GM12891 (cell line): ENCODE measurements at regions not wholly inside any gene's neighbourhood (a gene's known extent, or its start where the extent isn't known, plus 50 kb on each side); places are given as distances from the start of the nearest gene placed in this dataset.
"Not testable (repeated sequence)": the region's sequence is repeated elsewhere in the genome, so short reads cannot be mapped to it uniquely, and the experiment has no call there.

Experiments
- DNase-seq: peaks from one replicate; pipeline ENCODE4 v3.0.0; 2011; ENCODE audit warnings: low spot score; ENCODE audit not compliant: insufficient read length
- FAIRE-seq: peaks from 2 replicates; lab custom pipeline; 2011; peaks lifted over from hg19 to GRCh38; lab: Jason Lieb, UNC
- PAX5 ChIP-seq: IDR thresholded peaks from 2 replicates; pipeline ENCODE4 v1.6.1; 2011; ENCODE audit warnings: low read length, moderate library complexity, mild to moderate bottlenecking; ENCODE audit not compliant: insufficient read depth, severe bottlenecking
- POLR2A ChIP-seq: IDR thresholded peaks from 2 replicates; pipeline ENCODE4 v1.6.1; 2011; ENCODE audit warnings: low read depth, low read length, control low read depth
- POLR2AphosphoS5 ChIP-seq: IDR thresholded peaks from 2 replicates; pipeline ENCODE4 v1.6.1; 2011; ENCODE audit warnings: low read depth, low read length, control low read depth
- POU2F2 ChIP-seq: IDR thresholded peaks from 2 replicates; pipeline ENCODE4 v1.6.1; 2011; ENCODE audit warnings: low read depth, mild to moderate bottlenecking, control low read depth, low read length, moderate library complexity
- SPI1 ChIP-seq: IDR thresholded peaks from 2 replicates; pipeline ENCODE4 v1.6.1; 2011; ENCODE audit warnings: low read depth, low read length, control low read depth
- TAF1 ChIP-seq: IDR thresholded peaks from 2 replicates; pipeline ENCODE4 v1.6.1; 2011; ENCODE audit warnings: low read depth, low read length, control low read depth

- no peak for FAIRE-seq
- TF ChIP-seq POLR2A (no peak), PAX5 (no peak), SPI1 (no peak), TAF1 (no peak), POLR2AphosphoS5 (no peak), POU2F2 (no peak)
- no peak for DNase-seq
Measured at GRCh38 chr14:48331421-48331820, 656.0 kb upstream of the MDGA2 start.

GRCh38 chr14:48325486-48325885, 650.1 kb upstream of the MDGA2 start:
- DNase-seq (no peak), FAIRE-seq (no peak)
- no peak for TF ChIP-seq PAX5
- TF ChIP-seq POLR2AphosphoS5: no peak
- no peak for TF ChIP-seq POU2F2
- no peak for TF ChIP-seq SPI1
- TF ChIP-seq TAF1: no peak
- TF ChIP-seq POLR2A: no peak

GRCh38 chr14:48323665-48324064, 648.3 kb upstream of the MDGA2 start:
- DNase-seq (no peak), FAIRE-seq (no peak)
- TF ChIP-seq POLR2AphosphoS5 (no peak), TAF1 (no peak), POU2F2 (no peak), SPI1 (no peak), POLR2A (no peak), PAX5 (no peak)

- no peak for FAIRE-seq
- TF ChIP-seq TAF1 (no peak), POLR2AphosphoS5 (no peak), PAX5 (no peak), POLR2A (no peak), POU2F2 (no peak), SPI1 (no peak)
- DNase-seq: no peak
Measured at GRCh38 chr14:48319823-48320222, 644.4 kb upstream of the MDGA2 start.

- no peak for TF ChIP-seq POLR2AphosphoS5
- TF ChIP-seq POLR2A: no peak
- no peak for TF ChIP-seq TAF1
- TF ChIP-seq SPI1: no peak
- no peak for TF ChIP-seq PAX5
- no peak for TF ChIP-seq POU2F2
- FAIRE-seq (no peak), DNase-seq (no peak)
Measured at GRCh38 chr14:48304729-48305128, 629.3 kb upstream of the MDGA2 start.

- FAIRE-seq (no peak), DNase-seq (no peak)
- TF ChIP-seq SPI1: no peak
Measured at GRCh38 chr14:48289701-48290100, 614.3 kb upstream of the MDGA2 start.

- DNase-seq, FAIRE-seq: not testable (repeated sequence)
Measured at GRCh38 chr14:48285217-48285616, 609.8 kb upstream of the MDGA2 start.

- TF ChIP-seq POU2F2 (no peak), SPI1 (no peak), POLR2A (no peak), TAF1 (no peak), PAX5 (no peak), POLR2AphosphoS5 (no peak)
- no peak for DNase-seq
- no peak for FAIRE-seq
Measured at GRCh38 chr14:48275301-48275700, 599.9 kb upstream of the MDGA2 start.

GRCh38 chr14:48274826-48275225, 599.4 kb upstream of the MDGA2 start:
- TF ChIP-seq TAF1 (no peak), POLR2A (no peak), POU2F2 (no peak), SPI1 (no peak), PAX5 (no peak), POLR2AphosphoS5 (no peak)
- no peak for DNase-seq
- no peak for FAIRE-seq

GRCh38 chr14:48267926-48268325, 592.5 kb upstream of the MDGA2 start:
- DNase-seq, FAIRE-seq: not testable (repeated sequence)

GRCh38 chr14:48266201-48266600, 590.8 kb upstream of the MDGA2 start:
- DNase-seq, FAIRE-seq: not testable (repeated sequence)
